HL-60 (cell line): ENCODE measurements at regions not wholly inside any gene's neighbourhood (a gene's known extent, or its start where the extent isn't known, plus 50 kb on each side); places are given as distances from the start of the nearest gene placed in this dataset.
"Not testable (repeated sequence)": the region's sequence is repeated elsewhere in the genome, so short reads cannot be mapped to it uniquely, and the experiment has no call there.

Source experiments
- DNase-seq, 2 experiments: peaks; one replicate each; pipeline ENCODE4 v3.0.0-alpha.2; 2010 to 2020; ENCODE audit warnings: low read depth in 1 of 2, low spot score in 1 of 2
- H3K27ac ChIP-seq: fragments of 250-450 bp; sonication (Bioruptor Pico); replicated peaks from 2 replicates; pipeline ENCODE4 v1.5.1; 2020; ENCODE audit warnings: mild to moderate bottlenecking, moderate library complexity
- H3K27me3 ChIP-seq: fragments of 250-450 bp; sonication (Bioruptor Pico); 2 replicates; pipeline ENCODE4 v1.5.1; 2021; ENCODE audit warnings: mild to moderate bottlenecking, moderate library complexity; ENCODE audit not compliant: insufficient read depth, poor library complexity, severe bottlenecking
- H3K4me3 ChIP-seq: replicated peaks from 2 replicates; pipeline ENCODE4 v1.5.1; 2011; ENCODE audit warnings: mild to moderate bottlenecking, control low read depth, low read length; ENCODE audit not compliant: insufficient read depth

DNA sequence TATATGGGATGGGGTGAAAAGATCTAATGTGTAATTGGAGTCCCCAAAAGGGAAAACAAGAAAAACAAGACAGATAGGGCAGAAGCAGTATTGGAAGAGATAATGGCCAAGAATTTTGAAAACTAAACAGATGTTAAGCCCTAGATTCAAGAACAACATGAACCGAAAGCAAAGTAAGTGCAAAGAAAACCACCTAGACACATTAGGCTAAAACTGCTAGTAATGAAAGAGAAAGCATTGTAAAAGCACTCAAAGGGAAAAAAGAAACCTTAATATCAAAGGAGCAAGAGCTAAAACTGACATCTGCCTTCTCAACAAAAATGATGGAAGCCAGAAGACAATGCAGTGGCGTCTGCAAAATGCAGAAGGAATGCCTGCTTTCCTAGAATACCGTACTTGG lies 91.0 kb downstream of the CDRT15L2 start:
- DNase-seq, H3K27me3 ChIP-seq, H3K4me3 ChIP-seq, H3K27ac ChIP-seq: not testable (repeated sequence)

DNA sequence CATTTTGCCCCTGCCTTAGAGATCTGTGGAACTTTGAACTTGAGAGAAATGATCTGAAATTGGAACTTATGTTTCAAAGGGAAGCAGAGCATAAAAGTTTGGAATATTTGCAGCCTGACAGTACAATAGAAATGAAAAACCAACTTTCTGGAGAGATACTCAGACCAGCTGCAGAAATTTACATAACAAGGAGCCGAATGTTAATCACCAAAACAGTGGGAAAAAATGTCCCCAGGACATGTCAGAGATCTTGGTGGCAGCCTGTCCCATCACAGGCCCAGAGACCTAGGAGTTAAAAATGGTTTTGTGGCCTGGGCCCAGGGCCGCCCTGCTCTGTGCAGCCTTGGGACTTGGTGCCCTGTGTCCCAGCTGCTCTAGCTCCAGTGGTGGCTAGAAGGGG lies 94.8 kb downstream of the CDRT15L2 start:
- not testable (repeated sequence) for H3K27me3 ChIP-seq, DNase-seq, H3K4me3 ChIP-seq, H3K27ac ChIP-seq

DNA sequence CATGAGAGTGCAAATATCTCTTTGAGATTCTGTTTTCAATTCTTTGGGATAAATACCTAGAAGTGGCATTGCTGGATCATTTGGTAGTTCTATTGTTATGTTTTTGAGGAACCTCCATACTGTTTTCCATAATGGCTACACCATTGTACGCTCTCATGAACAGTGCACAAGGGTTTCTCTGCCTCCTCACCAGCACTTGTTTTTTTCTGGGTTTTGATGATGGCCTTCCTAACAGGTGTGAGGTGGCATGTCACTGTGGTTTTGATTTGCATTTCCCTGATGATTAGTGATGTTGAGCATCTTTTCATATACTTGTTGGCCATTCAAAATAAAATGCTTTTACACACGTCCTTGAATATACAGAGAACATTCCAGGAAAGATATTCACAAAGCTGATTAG lies 96.2 kb downstream of the CDRT15L2 start:
- not testable (repeated sequence) for H3K4me3 ChIP-seq, DNase-seq, H3K27me3 ChIP-seq, H3K27ac ChIP-seq

DNA sequence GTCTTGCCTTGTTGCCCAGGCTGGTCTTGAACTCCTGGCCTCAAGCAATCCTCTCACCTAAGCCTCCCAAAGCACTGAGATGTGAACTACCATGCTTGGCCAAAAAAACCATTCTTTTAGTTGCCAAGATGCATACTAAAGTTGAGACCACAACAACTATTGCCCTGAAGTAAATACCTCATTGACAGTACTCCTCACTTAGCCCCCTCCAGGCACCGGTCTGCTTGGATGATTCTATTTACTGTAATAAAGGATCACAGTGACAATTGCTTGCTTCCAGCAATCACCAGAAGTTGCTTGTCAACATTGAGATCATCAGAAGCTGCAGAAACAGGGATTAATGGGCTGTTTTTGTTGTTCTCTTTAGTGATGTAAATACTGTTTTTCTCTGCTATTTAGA lies 97.1 kb downstream of the CDRT15L2 start:
- not testable (repeated sequence) for H3K27ac ChIP-seq, H3K27me3 ChIP-seq, H3K4me3 ChIP-seq, DNase-seq

DNA sequence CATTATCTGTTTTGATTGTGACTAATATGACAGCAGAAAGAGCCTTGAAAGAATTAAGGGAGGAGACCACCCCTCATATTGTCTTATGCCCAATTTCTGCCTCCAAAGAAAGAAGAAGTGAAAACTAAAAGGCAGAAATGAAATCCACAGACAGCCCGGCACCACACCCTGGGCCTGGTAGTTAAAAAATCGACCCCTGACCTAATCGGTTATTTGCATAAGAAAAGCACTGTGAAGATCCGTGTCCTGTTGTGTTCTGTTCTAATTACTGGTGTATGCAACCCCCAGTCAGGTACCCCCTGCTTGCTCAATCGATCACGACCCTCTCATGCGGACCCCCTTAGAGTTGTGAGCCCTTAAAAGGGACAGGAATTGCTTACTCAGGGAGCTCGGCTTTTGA lies 97.9 kb downstream of the CDRT15L2 start:
- not testable (repeated sequence) for H3K27ac ChIP-seq

DNA sequence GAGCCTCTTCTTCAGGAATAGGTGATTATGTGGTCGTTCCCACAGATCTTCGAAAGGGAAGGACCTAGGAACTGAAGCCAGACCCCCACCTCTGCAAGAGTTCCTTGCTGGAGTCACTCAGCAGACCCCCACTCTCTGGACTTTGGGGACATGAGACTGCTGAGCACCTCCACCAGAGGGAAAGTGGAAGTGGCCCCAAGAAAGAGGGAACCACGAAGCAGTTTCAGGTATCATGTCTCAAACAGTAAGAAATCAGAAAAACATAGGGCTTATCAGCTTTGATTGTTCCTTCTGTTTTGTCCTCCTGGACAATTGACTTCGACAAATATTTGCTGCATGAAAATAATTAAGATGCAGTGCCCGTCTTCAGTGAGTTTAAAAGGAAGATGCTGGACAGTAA lies 98.9 kb downstream of the CDRT15L2 start:
- H3K27me3 ChIP-seq, DNase-seq, H3K27ac ChIP-seq, H3K4me3 ChIP-seq: not testable (repeated sequence)

More for the DNA sequence above, 97.9 kb downstream of the CDRT15L2 start:
- not testable (repeated sequence) for DNase-seq, H3K27me3 ChIP-seq, H3K4me3 ChIP-seq

DNA sequence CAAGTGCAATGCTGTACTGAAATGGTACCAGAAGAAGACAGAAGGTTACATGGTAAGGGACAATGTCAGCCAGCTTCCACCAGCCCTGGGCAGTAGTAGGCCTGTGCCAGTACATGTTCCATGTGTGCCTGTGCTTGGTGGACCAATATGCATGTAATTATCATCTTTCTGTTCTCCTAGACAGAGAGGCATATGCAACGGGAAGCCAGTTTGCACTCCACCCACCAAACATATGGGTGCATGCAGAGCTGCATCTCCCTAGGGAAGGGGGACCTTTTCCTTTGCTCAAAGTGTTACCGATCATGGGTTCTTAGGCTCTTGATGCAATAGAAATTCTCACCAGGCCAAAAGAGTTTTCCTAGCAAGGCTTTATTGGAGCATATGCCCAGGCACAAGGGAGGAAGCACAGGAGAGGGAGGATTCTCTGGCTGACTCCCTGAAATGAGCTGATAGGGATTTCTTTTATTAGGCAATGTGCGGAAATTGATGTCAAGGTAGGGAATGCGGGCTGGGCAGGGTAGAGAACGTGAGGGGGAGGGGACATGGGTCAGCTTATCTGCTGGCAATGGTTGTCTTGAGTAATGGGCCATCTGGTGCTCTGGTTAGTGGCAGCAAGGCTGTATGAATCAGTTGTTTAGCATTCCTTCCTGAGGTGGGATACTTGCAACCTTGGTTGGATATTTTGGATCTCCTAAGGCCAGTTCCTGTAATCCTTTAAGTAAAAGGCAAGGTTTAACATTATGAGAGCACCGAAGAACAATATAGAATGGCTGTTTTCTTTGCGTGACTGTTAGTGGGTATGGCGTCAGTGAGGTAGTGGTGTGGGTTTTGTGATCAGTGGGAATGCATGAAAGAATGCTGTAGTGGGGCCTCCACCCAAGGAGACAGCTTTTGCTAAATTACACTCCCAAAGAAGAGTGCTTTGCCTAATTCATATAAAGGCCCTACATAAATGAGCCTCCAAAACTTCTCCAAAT lies 102.5 kb downstream of the CDRT15L2 start:
- not testable (repeated sequence) for H3K27ac ChIP-seq, H3K4me3 ChIP-seq, H3K27me3 ChIP-seq, DNase-seq

DNA sequence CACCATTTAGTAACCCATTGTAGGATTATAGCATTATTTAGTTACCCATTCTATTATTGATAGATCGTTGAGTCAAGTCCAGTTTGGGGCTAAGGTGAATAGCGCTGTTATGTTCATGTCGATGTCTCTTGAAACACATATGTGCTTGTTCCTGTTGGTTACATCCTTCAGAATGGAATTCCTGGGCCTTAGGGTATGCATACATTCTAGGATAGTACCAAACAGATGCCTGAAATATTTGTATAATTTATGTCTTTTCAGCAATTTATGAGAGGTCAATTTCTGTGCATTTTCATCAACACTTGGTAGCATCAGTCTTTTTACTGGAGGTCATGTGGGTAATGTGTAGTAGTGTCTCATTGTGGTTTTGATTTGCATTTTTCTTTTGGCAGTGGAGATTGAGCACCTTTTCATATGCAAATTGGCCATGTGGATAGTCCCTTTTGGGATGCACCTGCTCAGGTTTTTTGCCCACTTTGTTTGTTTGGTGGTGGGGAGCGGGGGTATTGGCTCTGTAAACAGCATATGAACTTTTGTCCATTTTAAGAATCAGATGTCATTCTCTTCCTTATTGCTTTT lies 104.2 kb downstream of the CDRT15L2 start:
- H3K4me3 ChIP-seq, H3K27ac ChIP-seq, H3K27me3 ChIP-seq, DNase-seq: not testable (repeated sequence)

DNA sequence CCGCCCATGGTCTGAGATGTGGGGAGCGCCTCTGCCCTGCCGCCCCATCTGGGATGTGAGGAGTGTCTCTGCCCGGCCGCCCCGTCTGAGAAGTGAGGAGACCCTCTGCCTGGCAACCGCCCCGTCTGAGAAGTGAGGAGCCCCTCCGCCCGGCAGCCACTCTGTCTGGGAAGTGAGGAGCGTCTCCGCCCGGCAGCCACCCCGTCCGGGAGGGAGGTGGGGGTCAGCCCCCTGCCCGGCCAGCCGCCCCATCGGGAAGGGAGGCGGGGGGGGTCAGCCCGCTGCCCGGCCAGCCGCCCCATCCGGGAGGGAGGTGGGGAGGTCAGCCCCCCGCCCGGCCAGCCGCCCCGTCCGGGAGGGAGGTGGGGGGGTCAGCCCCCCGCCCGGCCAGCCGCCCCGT lies 105.5 kb downstream of the CDRT15L2 start:
- not testable (repeated sequence) for H3K27me3 ChIP-seq, H3K27ac ChIP-seq, H3K4me3 ChIP-seq, DNase-seq

DNA sequence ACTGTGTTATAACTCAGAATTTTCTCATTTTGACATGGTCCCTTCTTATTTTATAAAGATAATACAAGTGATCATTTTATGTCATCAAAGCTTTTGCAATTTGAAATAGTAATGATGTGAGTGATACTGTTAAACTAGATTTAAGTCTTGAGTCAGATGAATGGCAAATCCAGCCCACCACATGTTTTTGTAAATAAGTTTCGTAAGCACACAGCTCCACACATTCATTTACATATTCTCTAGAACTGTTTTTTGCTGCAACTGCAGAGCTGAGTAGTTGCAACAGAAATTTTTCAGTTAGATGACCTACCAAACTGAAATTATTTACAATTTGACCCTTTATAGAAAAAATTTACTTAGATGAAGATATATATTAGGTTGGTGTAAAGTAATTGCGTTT lies 108.1 kb downstream of the CDRT15L2 start:
- not testable (repeated sequence) for DNase-seq, H3K4me3 ChIP-seq, H3K27ac ChIP-seq, H3K27me3 ChIP-seq

DNA sequence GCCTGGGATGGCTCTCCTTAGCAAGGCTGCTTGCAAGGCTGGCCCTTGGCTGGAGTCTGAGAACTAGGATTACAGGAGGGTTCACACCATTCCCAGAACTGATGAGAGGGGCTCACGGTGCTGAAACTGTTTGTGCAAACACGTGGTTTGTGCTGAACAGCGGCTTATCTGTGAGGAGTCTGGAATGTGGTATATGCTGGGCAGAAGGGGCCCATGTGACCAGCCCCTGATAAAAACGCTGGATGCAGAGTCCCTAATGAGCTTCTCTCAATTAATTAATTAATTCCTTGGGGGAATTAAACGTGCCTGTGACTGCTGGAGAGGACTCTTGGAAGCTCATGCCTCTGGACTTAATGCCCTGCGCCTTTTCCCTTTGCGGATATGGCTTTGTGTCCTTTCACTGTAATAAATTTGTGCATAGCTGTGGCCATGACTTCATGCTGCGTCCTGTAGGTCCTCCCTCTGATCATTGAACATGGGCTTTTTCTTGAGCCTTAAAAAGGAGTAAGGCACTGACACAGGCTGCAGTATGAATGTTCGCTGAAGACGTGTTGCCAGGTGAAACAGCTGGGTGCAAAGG lies 109.7 kb downstream of the CDRT15L2 start:
- H3K27ac ChIP-seq, DNase-seq, H3K27me3 ChIP-seq, H3K4me3 ChIP-seq: not testable (repeated sequence)

DNA sequence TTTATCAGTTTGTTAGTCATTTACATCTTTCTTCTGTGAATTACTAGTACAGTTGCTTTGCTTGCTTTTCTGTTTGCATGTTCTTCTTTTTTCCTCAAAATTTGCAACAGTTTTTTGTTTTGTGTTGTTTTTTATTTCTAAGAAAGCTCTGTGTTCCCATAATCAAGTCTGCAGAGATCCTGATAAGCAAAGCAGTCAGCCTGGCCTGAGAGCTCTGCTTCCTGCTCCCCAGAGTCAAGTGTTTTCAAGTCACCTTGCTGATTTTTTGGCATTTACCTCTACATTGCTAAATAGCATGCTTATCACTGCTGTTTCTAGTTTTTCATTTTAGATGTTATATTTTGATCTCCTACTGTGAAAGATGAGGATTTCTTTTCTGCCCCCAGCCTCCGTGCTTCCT lies 113.2 kb downstream of the CDRT15L2 start:
- H3K27ac ChIP-seq, H3K4me3 ChIP-seq, H3K27me3 ChIP-seq, DNase-seq: not testable (repeated sequence)

DNA sequence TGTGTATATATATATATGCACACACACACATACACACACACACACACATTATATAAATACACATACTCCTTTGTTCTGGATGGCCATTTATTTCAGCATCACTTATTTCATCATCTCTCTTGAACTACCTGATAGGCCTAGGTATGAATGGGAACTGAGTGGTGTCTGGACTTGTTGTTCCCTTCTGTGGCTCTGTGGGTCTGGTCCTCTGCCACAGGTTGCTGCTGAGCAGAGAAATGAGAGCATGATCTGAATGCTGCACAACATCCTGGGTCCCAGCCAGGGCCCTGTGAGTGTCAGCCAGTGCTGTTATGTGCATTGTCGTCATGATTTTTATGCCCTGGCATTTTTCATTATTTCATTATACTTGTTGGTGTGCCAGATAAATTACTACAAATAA lies 116.3 kb downstream of the CDRT15L2 start:
- not testable (repeated sequence) for H3K27me3 ChIP-seq, H3K27ac ChIP-seq, H3K4me3 ChIP-seq, DNase-seq
